ENCODE measurements at regions not wholly inside any gene's neighbourhood (a gene's known extent, or its start where the extent isn't known, plus 50 kb on each side); places are given as distances from the start of the nearest gene placed in this dataset.

DNA sequence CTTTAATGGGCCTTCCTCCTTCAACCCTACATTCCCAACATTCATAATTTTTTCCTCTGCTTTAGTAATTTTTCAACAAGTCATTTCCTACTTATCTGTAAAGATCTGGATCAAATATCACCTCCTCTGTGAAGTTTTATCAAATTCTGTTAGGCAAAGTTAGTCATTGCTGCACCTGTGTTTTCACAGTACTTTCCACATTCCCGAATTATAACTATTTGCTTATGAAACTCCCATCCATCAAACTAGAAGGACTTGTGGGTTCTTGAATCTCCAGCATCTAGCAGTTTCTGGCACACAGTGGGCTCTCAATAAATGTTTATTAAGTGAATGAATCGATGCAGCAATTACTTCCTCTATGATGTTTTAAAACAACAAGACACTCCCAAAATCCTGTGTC, 257.6 kb downstream of the HDGFL1 start:
- Mint-ChIP-seq H3K27me3 (no peaks in the 10 kb centered on the region), H3K9me3 (no peaks in the 10 kb centered on the region), H3K27ac (no peak overlapping the region), H3K36me3 (ENCODE audit: low read depth) (no peaks in the 10 kb centered on the region), H3K4me3 (no peak overlapping the region), H3K4me1 (peaks cover 1% of the 10 kb centered on the region)
- ATAC-seq (ENCODE audit: low read depth) (no peak), DNase-seq (no peak)
- CTCF ChIA-PET, result no interaction called here
- POLR2A ChIA-PET, result no interaction called here
- TF ChIP-seq, protein P1, sequence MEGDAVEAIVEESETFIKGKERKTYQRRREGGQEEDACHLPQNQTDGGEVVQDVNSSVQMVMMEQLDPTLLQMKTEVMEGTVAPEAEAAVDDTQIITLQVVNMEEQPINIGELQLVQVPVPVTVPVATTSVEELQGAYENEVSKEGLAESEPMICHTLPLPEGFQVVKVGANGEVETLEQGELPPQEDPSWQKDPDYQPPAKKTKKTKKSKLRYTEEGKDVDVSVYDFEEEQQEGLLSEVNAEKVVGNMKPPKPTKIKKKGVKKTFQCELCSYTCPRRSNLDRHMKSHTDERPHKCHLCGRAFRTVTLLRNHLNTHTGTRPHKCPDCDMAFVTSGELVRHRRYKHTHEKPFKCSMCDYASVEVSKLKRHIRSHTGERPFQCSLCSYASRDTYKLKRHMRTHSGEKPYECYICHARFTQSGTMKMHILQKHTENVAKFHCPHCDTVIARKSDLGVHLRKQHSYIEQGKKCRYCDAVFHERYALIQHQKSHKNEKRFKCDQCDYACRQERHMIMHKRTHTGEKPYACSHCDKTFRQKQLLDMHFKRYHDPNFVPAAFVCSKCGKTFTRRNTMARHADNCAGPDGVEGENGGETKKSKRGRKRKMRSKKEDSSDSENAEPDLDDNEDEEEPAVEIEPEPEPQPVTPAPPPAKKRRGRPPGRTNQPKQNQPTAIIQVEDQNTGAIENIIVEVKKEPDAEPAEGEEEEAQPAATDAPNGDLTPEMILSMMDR (IDR thresholded peaks at IDR 0.05), result no peak
- intact Hi-C loops (cut with micrococcal nuclease), result no loop called here

DNA sequence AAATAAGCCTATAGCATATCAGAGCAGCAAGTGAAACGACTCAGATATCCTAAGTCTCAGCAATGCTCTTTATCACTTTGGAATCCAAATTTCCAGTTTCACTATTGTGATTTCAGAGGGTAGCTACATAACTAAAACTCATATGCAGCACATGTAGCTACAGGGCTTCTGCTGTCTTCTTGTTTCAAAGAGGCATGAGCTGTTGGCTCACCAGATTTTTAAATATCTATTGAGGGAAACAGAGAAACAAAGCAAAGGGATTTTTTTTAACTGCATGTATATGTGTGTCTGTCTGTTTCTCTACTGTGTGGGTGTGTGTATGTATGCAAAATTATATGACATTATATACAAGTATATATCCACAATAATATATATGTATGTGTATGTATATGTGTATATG, 258.4 kb downstream of the HDGFL1 start:
- ATAC-seq (ENCODE audit: low read depth) (no peak), DNase-seq (no peak)
- intact Hi-C loops (cut with micrococcal nuclease), result no loop called here
- H3K9me3 Mint-ChIP-seq, result no peaks in the 10 kb centered on the region
- H3K36me3 Mint-ChIP-seq (ENCODE audit: low read depth), result no peaks in the 10 kb centered on the region
- H3K4me3 Mint-ChIP-seq, result no peak overlapping the region
- H3K27me3 Mint-ChIP-seq, result no peaks in the 10 kb centered on the region
- TF ChIP-seq, protein P1 (IDR thresholded peaks at IDR 0.05), result no peak
- H3K4me1 Mint-ChIP-seq, result peaks cover 1% of the 10 kb centered on the region
- ChIA-PET POLR2A (no interaction called here), CTCF (no interaction called here)
- H3K27ac Mint-ChIP-seq, result no peak overlapping the region

DNA sequence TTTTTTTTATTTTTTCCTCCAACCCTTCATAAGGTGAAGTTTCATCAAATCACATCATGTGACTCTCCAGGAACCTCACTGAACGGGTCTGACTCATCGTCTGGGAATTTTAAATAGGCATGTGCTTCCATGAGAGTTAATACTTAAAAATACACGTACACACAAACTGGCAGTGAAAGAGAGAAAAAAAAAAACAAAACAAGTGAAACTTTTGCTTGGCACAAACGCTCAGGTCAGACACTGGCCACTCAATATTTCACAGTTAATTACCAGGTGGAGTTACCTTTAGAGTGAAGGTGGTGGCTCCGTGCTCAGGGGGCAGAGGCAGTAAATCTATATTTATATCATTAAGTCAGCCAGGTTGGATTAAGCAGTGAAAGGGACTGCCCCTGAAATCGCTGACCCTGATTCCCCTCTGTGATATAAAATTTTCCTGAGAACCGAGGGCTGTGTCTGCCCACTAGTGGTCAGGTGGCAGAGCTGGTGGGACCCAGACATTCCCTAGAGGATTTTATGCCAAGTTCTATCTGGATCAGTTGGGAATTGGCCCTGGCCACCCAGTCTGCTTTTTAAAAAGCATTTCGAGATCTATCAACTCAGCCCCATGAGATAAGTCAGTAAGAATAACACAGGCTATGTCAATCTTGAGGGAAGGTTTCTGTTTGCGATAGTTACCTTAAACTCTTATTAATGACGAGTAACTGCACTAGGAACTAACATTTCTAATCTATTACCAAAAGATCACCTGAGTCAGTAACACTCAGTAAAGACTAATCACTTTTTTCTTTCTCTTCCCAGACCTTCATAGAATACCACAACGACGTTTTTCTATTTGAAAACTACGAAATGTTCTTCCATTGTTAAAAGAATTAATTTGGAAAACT, 259.1 kb downstream of the HDGFL1 start:
- Mint-ChIP-seq H3K4me3 (no peak overlapping the region), H3K9me3 (no peaks in the 10 kb centered on the region), H3K36me3 (ENCODE audit: low read depth) (no peaks in the 10 kb centered on the region), H3K4me1 (peaks cover 1% of the 10 kb centered on the region), H3K27me3 (no peaks in the 10 kb centered on the region), H3K27ac (no peak overlapping the region)
- ChIA-PET CTCF (no interaction called here), POLR2A (no interaction called here)
- ATAC-seq (ENCODE audit: low read depth) (no peak), DNase-seq (no peak)
- TF ChIP-seq, protein P1 (IDR thresholded peaks at IDR 0.05), result no peak
- intact Hi-C loops (cut with micrococcal nuclease), result no loop called here

DNA sequence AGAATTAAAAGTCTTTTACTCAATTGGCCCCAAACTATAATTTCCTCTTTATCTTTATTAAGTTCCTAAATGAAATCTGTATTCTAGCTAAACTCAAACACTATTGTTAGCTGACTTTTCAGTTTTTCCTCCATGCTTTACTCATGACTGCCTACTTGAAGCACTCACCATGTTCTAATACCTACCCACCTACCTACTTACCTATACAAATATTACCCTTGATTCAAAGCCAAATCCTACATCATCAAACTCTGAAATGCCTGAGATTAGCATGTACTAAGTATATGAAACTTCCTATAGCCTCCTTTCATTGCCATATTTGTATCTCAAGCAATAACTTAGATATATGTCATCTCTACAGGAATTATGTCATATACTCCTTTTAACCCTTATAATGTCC, 259.7 kb downstream of the HDGFL1 start:
- ChIA-PET POLR2A (no interaction called here), CTCF (no interaction called here)
- intact Hi-C loops (cut with micrococcal nuclease), result no loop called here
- H3K27me3 Mint-ChIP-seq, result no peaks in the 10 kb centered on the region
- H3K36me3 Mint-ChIP-seq (ENCODE audit: low read depth), result no peaks in the 10 kb centered on the region
- no peak for DNase-seq
- ATAC-seq (ENCODE audit: low read depth), result no peak
- H3K4me1 Mint-ChIP-seq, result peaks cover 1% of the 10 kb centered on the region
- H3K9me3 Mint-ChIP-seq, result no peaks in the 10 kb centered on the region
- H3K4me3 Mint-ChIP-seq, result no peak overlapping the region
- no peak overlapping the region for H3K27ac Mint-ChIP-seq
- TF ChIP-seq, protein P1 (IDR thresholded peaks at IDR 0.05), result no peak

DNA sequence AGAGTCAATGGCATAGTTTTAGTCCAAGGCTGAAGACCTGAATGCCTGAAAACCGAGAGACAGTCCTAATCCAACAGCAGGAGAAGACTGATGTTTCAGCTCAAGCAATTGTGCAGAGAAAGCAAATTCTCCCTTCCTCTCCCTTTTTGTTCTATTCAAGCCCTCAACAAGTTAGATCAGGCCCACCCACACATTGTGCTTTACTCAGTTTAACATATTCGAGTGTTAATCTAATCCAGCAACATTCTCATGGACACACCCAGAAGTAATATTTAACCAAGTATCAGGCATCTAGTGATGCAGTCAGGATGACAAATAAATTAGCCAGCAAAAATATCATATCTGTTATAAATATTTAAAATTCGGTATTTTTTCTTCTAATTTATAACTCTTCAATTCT, 261.1 kb downstream of the HDGFL1 start:
- Mint-ChIP-seq H3K36me3 (ENCODE audit: low read depth) (no peaks in the 10 kb centered on the region), H3K4me1 (no peaks in the 10 kb centered on the region), H3K27me3 (no peaks in the 10 kb centered on the region), H3K9me3 (no peaks in the 10 kb centered on the region), H3K27ac (no peak overlapping the region), H3K4me3 (no peak overlapping the region)
- intact Hi-C loops (cut with micrococcal nuclease), result no loop called here
- ChIA-PET POLR2A (no interaction called here), CTCF (no interaction called here)
- no peak for DNase-seq
- TF ChIP-seq, protein P1 (IDR thresholded peaks at IDR 0.05), result no peak
- ATAC-seq (ENCODE audit: low read depth), result no peak
